ENCODE measurements at regions not wholly inside any gene's neighbourhood (a gene's known extent, or its start where the extent isn't known, plus 50 kb on each side); places are given as distances from the start of the nearest gene placed in this dataset.

DNA sequence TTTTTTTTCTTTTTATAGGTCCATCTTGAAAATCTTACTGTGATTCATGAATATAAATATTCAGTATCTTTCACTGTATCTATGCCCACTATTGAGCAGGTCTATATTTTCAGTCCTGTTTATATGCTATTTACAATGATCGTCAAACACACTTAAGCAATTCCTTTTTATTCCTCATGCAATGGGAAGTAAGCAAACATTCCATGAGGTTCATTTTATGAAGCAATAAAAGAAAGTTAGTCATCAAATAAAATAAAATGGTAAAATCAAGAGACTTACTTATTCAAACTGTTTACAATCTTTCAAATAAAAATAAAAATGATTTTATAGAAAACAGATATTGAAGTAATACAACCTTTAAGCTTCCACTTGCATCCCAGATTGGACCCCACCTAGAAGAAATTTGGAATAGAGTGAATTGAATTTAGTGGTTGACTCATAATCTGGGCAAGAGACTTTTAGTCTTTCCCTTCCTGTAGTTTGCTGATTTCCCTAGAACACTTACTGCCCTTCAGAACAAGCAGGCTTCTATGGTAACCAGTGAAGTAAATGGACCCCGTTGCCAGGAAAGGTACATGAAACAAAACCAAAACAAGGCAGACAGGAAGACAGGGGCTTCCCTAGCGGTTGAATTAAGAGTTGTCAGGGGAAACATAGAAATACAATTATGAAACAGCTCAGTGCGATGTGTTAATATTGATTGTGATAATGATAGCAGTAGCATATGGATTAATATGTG is 241.0 kb upstream of the ATP2B1 start (continued):
- TF ChIP-seq ZBTB40 (IDR thresholded peaks at IDR 0.05; ENCODE audit: borderline replicate concordance), result peak; percentile 59; the same call in 1 of the 2 replicates
- TF ChIP-seq RFX5 (IDR thresholded peaks at IDR 0.05; ENCODE audit: low read depth, low read length), result peak; percentile 73; the same call in 1 of the 2 replicates
- TF ChIP-seq ESRRA (IDR thresholded peaks at IDR 0.05; ENCODE audit: low read length), result no peak
- TF ChIP-seq BCL3 (IDR thresholded peaks at IDR 0.05; ENCODE audit: borderline replicate concordance, insufficient read depth, low read depth, low read length, poor library complexity, severe bottlenecking), result no peak
- TF ChIP-seq POLR2AphosphoS5 (IDR thresholded peaks at IDR 0.05; ENCODE audit: low read length), result no peak
- TF ChIP-seq RELA (IDR thresholded peaks at IDR 0.05; ENCODE audit: borderline replicate concordance, partially characterized antibody), result peak; percentile 70
- peak; percentile 44 for TF ChIP-seq PBX3 (IDR thresholded peaks at IDR 0.05; ENCODE audit: insufficient replicate concordance, low read depth, low read length)
- TF ChIP-seq LARP7 (IDR thresholded peaks at IDR 0.05), result no peak

All from GM12878 (cell line).